RPMI7951 (cell line): ENCODE measurements at regions not wholly inside any gene's neighbourhood (a gene's known extent, or its start where the extent isn't known, plus 50 kb on each side); places are given as distances from the start of the nearest gene placed in this dataset.
"Not testable (repeated sequence)": the region's sequence is repeated elsewhere in the genome, so short reads cannot be mapped to it uniquely, and the experiment has no call there.

Experiments used
- DNase-seq: peaks from one replicate; pipeline ENCODE4 v3.0.0-alpha.2; 2012; ENCODE audit warnings: low read depth

DNA sequence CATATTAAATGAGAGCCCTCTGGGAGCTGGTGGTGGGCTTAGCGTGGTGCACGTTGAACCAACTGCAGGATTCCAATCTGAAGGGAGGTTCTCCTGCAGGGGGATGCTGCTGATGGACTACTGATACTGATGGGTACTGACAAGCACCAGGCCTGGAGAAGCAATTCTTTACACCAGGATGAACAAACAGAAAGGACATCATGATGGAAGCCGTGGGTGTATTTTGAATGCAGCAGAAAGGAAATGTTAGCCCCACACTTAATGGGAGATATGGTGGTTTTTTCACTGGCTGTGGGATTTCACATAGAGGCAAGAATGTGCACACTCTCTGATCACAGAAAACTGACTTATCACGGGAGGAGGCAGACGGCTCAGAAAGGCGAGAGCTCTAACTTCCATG is 299.7 kb downstream of the TEX29 start:
- DNase-seq, result no peak

DNA sequence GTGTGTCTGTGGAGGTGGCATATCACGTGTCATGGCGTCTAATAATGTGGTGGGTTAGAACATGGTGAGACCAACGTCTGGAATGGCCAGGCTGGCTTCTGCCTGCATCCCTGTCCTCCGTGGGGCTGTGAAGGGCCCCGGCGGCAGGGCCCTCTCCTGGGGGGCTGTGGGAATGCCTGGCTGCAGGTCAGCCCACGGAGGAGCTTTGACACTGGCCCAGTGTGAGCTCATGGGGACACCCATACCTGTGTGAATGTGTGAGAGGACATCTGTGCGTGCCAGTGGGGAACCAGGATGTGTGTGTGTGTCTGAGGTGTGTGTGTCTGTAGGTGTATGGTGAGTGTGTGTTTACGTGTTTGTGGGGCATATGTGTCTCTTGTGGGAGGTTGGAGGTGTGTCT is 300.1 kb downstream of the TEX29 start:
- DNase-seq, result no peak

DNA sequence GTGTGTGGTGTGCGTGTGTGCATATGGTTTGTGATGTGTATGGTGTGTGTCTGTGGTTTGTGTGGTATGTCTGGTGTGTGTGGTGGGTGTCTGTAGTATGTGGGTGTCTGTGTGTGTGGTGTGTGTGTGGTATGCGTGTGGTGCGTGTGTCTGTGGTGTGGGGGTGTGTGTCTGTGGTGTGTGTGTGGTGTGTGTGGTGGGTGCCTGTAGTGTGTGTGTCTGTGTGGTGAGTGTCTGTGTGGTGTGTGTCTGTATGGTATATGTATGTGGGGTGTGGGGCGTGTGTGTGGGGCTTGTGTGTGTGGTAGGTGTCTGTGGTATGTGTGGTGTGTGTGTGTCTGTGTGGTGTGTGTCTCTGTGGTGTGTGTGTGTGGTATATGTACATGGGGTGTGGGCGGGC is 300.7 kb downstream of the TEX29 start:
- DNase-seq, result no peak

DNA sequence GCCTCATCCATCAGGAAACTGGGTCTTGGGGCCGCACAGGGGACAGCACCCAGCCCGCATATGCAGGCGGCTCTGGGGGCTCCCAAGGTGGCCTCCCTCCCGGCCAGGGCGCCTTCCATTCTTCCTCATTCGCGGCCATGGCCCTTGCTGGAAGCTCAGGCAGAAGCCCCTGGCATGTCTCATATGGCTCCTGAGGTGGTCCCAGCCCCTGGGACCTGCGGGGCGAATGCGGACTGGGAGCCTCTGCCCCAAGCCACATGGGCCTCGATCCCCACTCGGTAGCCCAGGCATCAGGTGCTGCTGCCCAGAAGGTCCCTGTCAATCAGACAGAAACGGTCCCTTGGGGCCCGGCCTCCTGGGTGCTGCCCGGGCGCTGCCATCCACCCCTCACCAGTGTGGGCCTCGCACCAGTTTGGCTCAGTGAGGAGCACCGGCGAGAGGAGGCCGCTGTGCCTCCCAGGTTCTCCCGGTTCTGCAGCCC is 301.6 kb downstream of the TEX29 start:
- DNase-seq, result no peak

DNA sequence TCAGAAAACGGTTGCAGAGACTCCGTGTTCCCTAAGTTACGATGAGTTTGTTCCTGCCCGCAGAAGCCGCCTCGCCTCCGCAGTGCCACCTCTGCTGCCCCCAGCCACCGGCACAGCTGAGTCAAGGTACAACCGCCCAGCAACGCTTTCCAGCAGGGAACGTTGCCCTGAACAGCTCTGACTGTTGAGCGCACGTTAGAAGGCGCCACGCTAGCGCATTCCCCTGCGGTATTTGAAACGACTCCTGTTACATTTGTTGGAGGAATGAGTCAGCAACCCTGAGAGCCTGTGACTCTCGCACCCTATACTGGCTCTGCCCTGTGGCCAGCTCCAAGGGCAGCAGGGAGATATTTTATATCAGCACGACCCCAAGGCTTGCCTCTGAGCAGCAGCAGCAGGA is 302.8 kb downstream of the TEX29 start:
- DNase-seq, result no peak

DNA sequence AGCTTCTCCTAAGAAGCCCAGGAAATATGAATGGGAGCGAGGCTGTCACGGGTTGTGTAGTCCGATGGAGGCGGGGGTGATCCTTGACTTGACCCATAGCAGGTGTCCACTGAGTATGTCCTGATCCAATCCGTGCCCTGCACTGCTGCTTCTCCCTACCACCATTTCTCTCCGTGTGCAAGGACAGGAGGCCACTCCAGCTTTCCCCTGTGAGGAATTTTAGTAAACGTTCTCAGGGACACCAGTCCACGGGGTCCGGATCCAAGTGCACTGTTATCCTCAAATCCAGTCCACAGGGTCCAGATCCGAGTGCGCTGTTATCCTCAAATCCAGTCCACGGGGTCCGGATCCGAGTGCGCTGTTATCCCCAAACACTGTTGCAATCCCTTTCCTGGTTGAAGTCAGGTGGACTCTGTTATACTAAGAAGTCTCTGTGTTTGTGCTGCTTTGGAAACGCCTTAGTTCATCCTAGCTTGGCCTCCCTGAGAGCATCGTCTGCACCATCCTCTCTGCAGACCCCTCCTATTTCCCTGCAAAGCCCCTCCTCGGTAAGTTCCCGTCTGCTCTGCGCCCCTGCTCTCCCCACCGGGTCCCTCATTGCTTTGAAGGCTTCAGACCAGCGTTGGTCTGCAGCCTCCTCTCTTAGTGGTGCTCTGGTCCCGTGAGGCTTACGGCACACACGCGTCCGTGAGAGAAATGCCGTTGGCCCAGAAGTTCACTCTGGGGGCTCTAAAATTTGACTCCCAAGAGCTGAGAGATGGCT is 303.5 kb downstream of the TEX29 start:
- no peak for DNase-seq

DNA sequence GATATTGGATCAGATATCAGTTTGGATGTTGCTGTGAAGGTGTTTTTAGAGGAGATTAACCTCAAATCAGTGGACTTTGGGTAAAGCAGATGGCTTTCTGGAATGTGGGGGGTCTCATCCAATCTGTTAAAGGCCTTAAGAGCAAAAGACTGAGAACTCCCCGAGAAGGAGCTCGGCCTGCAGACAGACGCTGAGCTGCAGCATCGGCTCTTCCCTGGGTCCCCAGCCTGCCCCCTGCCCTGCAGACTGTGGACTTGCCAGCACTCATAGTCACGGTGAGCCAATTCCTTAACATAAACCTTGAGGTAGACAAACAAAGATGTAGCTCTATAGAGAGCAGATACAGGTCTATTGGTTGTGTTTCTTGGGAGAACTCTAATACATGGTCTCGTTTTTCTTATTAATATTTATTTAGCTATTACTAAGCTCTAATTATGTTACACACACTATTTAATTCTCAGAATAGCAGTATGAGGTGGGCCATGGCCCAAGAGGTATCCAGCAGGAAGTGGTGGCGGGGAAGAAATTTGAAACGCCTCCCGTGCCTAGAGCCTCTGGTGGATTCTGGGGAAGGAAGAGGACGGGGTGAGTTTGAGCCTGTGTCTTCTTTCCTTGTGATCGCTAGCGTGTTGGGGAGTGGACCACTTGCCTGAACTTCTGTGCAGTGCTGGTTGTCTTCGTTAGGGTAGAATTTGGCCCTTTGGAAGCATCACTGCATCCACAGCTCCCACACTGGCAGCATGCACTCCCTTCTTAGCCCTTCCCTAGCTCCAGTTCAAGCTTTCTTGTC is 305.3 kb downstream of the TEX29 start:
- no peak for DNase-seq

DNA sequence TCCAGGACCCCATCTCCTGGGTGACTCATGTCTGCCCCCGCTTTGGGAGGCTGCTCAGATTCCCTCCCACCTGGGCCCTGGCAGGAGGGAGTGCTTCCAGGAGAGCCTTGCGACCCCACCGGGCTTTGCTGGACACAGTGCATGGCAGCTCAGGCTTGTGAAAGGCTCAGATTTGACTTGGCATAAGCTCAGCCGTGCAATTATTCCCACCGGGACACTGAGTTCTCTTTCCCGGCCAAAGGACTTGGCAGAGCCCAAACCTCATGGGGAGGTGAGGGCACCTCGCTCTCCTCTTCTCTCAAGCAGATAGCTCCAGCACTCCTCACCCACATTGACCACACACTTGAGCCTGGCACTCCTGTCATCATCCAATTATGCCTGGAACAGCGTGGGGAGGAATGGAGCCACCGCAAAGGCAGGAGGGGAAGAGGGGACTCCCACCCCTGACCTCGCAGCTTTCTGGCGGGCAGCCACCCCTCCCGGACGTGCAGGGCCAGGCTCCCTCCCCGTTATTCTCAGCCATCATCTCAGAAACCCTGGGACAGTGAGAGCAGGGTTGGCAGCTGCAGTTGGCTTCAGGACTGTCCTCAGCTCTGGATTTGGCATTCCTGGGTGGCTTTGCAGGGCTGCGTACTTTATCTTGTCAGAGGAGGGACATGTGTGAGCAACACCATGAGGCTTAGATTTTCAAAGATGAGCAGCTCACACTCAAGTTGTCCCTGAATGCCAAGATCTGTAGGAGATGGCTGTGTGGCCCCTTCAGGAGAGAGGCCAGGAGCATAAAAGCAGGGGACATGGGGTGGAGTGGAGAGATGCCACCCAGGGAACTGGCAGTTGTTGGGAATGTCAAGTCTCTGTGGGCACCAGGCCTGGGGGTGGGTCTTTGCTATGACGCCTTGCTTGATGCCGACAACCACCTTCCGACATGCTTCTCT is 306.2 kb downstream of the TEX29 start:
- no peak for DNase-seq

DNA sequence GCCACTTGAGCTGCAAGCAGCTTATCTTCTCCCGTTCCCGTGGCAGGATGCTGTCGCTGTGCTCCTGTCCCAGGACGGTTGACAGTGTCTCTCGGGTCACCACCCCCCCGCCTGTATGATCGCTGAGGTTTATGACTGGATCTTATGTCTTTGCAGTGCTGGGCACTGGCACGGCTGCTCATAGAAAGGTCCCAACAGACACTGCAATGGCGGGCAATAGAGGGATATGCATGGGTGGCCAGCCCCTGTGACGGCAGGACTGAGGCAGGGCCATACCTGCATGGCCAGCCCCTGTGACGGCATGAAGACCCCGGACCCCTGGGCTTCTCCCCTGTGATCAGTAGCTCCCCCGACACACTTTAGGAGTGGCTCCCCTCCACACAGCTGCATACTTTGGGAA is 307.2 kb downstream of the TEX29 start:
- no peak for DNase-seq

DNA sequence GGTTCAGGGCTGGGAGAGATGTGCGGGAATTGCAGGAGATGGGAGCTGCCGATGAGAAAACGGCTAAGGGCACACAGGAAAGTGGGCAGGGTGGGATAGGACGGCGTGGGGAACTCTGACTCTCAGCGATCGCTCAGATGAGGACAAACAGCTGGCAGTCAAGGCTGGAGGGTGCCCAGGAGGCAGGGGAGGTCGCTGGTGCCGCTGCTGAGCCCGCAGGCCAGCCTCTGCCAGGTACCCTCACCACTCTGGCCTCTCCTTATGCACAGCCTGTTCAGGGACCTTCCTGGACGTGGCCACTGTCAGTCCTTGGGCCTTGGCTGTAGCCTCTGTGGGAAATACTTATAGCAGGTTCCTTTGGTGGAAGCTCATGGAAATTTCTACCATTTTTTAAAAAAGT is 308.6 kb downstream of the TEX29 start:
- no peak for DNase-seq

DNA sequence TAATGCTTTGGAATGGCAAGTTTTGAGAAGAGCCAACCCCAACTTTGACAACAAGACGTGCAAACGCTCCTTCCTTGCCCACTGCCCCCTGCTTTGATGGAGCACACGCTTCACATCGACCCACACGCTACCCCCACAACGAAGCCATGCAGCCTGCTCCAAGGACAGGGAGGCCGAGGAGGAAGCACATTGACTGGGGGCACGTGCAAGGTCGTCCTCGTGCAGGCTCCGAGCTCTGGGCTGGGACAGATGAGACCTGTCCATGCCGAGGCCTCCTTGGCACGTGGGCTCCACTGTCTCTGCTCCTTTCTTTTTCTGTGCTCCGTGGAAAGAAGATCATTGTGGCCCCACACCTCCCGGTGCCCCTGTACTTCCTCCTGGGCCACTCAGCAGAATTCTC is 309.0 kb downstream of the TEX29 start:
- DNase-seq, result no peak

DNA sequence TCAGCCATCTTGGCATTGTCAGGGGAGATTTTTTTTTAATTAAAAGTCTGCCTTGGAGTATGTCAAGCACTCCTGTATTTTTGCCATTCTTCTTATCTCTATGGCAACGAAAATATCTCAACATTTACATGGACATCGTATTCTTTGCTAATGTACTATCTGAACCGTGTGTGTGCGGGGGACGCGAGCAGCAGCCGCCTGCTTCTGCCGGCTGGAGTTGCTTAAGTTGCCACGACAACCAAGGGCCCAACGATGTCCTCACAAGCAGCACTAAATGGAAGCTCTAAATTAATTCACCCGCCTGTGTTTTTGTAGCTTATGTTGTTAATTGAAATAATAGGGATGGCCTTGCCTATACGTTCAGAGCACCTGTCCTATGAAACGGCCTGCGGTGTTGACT is 309.5 kb downstream of the TEX29 start:
- no peak for DNase-seq

DNA sequence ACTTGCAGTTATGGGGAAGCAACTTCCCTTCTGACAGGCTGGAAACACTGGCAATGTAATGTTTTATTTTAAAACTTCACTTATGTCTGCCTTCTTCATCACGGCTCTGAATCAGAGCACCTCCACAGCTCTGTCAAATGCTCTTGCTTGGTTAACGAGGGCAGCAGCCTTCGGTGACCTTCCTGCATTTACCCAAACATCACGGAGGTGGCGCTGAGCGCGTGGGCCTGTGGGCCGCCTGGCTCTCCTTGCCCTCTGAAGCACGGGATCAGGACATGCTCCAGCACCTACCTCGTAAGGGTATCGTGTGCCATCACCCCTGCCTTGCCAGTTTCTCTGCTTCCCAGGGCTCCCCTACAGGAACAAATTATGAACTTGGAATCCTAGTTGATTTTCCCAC is 310.0 kb downstream of the TEX29 start:
- no peak for DNase-seq

DNA sequence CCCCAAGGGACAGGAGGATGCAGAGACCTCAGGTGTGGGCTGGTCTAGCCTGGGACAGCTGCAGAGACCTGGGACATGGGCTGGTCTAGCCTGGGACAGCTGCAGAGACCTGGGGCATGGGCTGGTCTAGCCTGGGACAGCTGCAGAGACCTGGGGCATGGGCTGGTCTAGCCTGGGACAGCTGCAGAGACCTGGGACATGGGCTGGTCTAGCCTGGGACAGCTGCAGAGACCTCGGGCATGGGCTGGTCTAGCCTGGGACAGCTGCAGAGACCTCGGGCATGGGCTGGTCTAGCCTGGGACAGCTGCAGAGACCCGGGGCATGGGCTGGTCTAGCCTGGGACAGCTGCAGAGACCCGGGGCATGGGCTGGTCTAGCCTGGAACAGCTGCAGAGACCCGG is 310.8 kb downstream of the TEX29 start:
- DNase-seq, result not testable (repeated sequence)

DNA sequence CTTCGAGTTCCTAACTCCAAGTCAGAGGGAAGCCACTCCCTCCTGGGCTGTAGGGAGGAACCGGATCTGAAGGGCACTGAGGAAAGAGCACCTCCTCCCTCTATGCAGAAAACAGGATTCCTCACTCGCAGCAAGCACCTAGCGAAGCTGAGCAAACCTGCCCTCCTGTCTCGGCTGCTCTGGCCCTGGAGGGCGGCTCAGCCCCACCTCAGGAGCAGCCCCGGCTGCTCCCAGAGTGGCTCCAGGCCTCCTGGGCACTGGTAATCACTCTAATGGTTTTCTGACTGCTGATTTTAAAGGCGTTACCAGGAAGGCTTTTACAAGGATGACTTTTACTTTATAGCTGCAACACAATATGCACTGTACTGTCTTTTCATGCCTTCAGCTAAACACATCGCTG is 312.5 kb downstream of the TEX29 start:
- no peak for DNase-seq

DNA sequence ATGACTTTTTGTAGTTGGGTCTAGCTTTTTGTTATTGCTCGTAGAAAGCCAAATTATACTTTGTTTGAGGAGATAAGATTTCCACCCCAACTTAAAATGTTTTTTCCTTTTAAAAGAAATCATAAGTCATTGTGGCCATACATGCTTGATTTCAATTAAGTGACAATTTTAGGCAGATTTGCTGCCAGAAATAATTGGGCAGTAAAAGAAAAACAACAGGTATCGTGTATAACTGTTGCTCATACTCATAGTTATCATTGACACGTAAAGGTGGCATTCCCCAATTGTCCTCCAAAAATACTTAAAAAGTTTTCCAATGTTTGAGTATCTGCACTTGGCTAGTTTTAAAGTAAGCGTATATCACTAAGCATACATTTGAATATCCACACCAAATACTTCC is 313.0 kb downstream of the TEX29 start:
- DNase-seq, result no peak

DNA sequence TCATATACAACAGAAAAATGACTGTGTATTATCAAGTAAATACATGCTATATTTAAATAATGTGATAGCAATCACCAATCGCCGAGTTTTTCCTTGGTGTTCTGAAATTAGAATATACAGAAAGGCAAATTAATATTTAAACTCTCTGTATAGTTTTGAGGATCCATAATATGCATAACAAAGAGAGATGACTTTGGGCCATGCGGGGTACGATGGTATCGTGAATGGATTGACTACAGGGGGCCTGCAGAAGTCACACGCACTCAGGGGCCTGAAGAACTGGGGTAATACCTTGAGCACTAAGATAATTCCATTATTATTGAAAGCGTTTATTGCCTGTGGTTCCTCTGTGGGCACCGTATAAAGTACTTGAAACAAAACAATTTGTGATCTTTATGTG is 314.0 kb downstream of the TEX29 start:
- no peak for DNase-seq

DNA sequence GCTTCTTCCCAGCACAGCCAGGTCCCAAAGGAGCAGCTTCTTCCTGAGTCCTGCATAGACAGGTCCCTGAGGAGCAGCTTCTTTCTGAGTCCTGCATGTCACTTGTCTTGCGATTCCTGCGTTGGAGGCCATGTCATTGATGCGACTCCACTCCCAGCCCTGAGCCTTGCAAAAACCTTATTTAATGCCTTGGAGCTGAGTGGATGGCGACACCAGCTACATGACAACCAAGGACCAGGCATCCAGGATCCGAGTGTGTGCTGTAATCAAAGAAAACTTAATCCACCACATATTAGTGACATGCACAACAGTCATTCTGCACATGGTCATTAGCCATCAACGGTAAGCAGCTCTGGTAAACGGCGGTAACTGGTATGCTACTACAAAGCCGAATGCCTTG is 315.8 kb downstream of the TEX29 start:
- no peak for DNase-seq

DNA sequence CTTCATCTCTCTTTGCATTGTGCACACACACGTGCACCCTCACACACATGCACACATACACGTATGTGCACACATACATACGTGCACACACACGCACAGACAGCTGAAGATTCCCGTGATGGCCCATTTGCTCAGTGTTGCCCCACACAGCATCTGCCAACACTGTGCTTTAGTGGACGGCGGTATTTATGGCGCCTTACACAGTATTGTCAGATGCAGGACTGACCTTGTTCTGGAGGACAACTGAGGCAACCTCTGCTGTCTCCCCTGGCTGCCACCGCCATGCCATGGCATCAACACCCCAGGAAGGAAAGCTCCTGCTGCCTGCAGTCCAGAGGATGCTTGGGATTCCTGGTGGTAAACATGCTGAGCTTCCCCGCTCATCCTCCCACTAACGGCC is 316.4 kb downstream of the TEX29 start:
- no peak for DNase-seq

DNA sequence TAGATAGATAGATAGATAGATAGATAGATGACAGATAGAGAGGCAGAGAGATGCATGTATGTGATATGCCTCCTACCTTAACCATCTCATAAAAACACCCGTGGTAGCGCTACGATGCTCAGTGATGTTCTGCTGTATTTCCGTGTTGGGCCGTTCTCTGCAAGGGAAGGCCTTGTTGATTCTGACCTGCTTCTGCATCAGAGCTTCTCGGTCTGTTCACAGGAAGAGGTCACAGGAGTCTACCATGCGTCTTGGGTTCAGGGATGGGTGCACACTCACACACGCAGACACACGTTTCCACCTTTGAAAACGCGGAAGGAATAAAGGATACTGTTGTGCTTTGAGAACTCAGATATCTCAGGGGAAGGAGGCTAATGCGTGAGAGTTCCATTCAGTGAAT is 316.9 kb downstream of the TEX29 start:
- DNase-seq, result no peak

DNA sequence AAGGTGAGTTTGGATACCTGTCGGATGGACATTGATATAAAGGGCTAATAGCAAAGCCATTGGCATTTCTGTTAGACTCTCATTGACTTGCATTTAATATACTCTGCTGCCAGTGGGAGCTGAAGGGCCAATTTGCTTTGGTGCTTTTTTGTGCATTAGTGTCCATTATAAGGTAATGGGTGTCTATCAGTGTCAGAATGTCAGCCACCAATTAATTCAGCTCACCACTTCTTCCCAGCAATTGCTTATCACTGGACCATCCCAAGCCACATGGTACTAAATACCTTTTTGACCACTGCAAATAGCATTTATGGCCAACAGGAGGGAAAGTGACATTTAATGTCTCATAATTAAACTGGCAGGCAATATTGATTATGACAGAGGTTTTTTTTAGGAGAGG is 317.8 kb downstream of the TEX29 start:
- no peak for DNase-seq

DNA sequence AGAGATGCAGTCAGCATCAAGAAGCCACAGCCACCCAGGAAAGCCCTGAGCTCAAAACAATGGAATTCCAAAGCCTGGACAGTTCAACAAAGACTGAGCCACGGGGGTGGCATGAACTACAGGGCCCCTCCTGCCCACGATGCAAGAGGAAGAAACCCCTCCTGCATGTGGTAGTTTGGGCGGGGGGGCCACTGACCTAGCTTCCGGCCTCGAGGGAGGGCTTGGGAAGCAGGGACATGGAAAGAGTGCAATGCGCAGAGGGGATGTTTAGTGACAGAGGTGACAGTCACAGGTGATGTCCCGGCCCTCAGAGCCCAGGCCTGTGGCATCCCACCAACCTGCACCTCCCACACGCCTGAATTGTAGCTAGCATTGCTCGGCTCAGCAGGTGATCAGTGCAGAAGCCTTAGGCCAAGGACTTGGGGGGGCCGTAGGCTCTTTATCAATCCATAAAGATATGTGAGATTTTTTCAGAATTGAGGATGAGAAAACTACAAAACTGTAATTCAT is 318.8 kb downstream of the TEX29 start:
- no peak for DNase-seq
